ENCODE measurements at regions not wholly inside any gene's neighbourhood (a gene's known extent, or its start where the extent isn't known, plus 50 kb on each side); places are given as distances from the start of the nearest gene placed in this dataset.
A peak's percentile ranks its signal among the peaks of the same experiment; 100 is the strongest.

DNA sequence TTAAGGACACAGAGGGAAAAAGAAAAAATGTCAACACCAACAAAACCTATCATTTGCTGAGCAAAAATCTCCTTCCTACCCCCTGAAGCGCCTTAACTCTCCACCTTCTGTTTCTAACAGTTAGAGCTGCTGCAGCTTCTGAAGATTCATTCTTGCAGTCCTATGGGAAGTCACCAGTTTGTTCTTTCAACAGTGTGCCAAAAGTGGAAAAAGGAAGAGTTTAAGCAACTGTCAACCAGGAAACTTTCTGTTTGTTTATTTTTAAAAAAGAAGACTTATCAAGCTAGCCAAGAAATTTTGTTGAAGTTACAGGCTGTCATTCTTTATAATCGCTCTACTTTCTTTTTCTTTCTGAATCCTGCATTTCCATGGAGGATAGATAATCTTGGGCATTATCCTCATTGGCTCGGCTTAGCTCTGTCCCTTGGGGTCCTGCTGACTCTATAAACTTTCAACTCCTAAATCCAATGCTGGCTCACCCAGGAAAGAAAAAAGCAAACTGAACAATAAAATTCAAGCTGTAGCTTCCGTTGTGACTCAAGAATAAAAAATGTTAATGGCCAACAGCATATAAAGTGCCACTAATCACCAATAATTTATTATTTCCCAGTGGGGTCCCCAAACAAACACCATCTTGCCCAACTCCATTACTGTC is 172.8 kb upstream of the CITED2 start:
- Histone ChIP-seq H3K79me1 (replicated peaks; ENCODE audit: low read length, poor library complexity, severe bottlenecking) (no peaks in the 10 kb centered on the region), H3K27ac (ENCODE audit: low read length, poor library complexity, severe bottlenecking) (peak overlapping the region; percentile 26), H3K9me3 (ENCODE audit: control insufficient read depth, low read length) (no peaks in the 10 kb centered on the region), H3K27me3 (ENCODE audit: control insufficient read depth in 1 of 2, insufficient read depth in 1 of 2, low read length in 2 of 2) (no peaks in the 10 kb centered on the region), H2BK120ac (ENCODE audit: low read depth, low read length) (no peak overlapping the region), H4K8ac (ENCODE audit: low read length) (no peak overlapping the region), H3K23ac (ENCODE audit: low read length in 2 of 2) (no peak overlapping the region), H2BK5ac (ENCODE audit: low read depth, low read length, poor library complexity, severe bottlenecking) (no peak overlapping the region), H3K36me3 (ENCODE audit: control insufficient read depth in 1 of 2, insufficient read depth in 2 of 2, low read depth in 1 of 2, low read length in 2 of 2) (no peaks in the 10 kb centered on the region), H2AK5ac (ENCODE audit: low read length, severe bottlenecking) (no peak overlapping the region), H2BK15ac (ENCODE audit: low read depth, poor library complexity, severe bottlenecking) (no peak overlapping the region), H2AFZ (ENCODE audit: low read depth, low read length) (no peak overlapping the region), H3K18ac (ENCODE audit: low read depth in 1 of 2, low read length in 2 of 2) (peak overlapping the region in 1 of 2 experiments; percentile 54), H3K4me1 (ENCODE audit: control insufficient read depth, insufficient read depth, low read depth, low read length) (peaks cover 1% of the 10 kb centered on the region), H2BK12ac (ENCODE audit: low read length in 2 of 2) (no peak overlapping the region), H3K4me2 (ENCODE audit: low read length, poor library complexity, severe bottlenecking) (no peak overlapping the region), H4K91ac (ENCODE audit: low read length) (no peak overlapping the region), H3K9ac (ENCODE audit: low read length) (peak overlapping the region; percentile 73), H3K4ac (ENCODE audit: low read depth in 1 of 2, low read length in 2 of 2) (peak overlapping the region in 1 of 2 experiments; percentile 67), H3K14ac (ENCODE audit: low read length in 2 of 2) (no peak overlapping the region), H3K4me3 (ENCODE audit: insufficient read depth in 1 of 2, low read depth in 1 of 2, low read length in 2 of 2) (peak overlapping the region in 1 of 2 experiments; percentile 22)
- WGBS = 74% methylated on average over 4 of the region's 4 CpGs
- DNase-seq = peak; percentile 35

DNA sequence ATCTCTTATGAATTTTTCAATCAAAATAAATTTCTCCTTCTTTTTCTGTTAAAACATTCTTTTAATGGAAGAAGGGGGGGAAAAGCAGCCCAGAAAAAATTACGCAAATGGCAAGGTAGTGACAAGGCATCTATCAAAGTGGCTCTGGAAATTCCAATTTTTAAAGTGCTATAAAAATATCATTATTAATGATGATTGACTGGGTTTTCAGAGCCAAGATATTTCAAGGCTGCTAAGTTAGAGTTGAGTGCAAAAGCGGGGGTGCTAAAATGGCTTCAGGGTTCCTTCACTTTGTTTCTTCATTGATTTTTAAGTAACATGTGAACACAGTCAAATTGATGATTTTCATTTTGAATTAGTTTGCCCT is 171.6 kb upstream of the CITED2 start:
- no peaks in the 10 kb centered on the region for H3K27me3 ChIP-seq (ENCODE audit: control insufficient read depth in 1 of 2, insufficient read depth in 1 of 2, low read length in 2 of 2)
- H3K18ac ChIP-seq (ENCODE audit: low read depth in 1 of 2, low read length in 2 of 2) = no peak overlapping the region
- no peak overlapping the region for H2BK120ac ChIP-seq (ENCODE audit: low read depth, low read length)
- H3K79me1 ChIP-seq (replicated peaks; ENCODE audit: low read length, poor library complexity, severe bottlenecking) = no peaks in the 10 kb centered on the region
- H3K23ac ChIP-seq (ENCODE audit: low read length in 2 of 2) = no peak overlapping the region
- peak overlapping the region; percentile 73 for H3K9ac ChIP-seq (ENCODE audit: low read length)
- no peak overlapping the region for H4K91ac ChIP-seq (ENCODE audit: low read length)
- no peak overlapping the region for H3K4ac ChIP-seq (ENCODE audit: low read depth in 1 of 2, low read length in 2 of 2)
- H4K8ac ChIP-seq (ENCODE audit: low read length) = no peak overlapping the region
- no peak overlapping the region for H2BK12ac ChIP-seq (ENCODE audit: low read length in 2 of 2)
- H3K9me3 ChIP-seq (ENCODE audit: control insufficient read depth, low read length) = no peaks in the 10 kb centered on the region
- H2AK5ac ChIP-seq (ENCODE audit: low read length, severe bottlenecking) = no peak overlapping the region
- DNase-seq = no peak
- H3K4me2 ChIP-seq (ENCODE audit: low read length, poor library complexity, severe bottlenecking) = no peak overlapping the region
- no peak overlapping the region for H3K4me3 ChIP-seq (ENCODE audit: insufficient read depth in 1 of 2, low read depth in 1 of 2, low read length in 2 of 2)
- H2BK15ac ChIP-seq (ENCODE audit: low read depth, poor library complexity, severe bottlenecking) = no peak overlapping the region
- WGBS = 90% methylated on average over 2 of the region's 2 CpGs
- no peak overlapping the region for H3K14ac ChIP-seq (ENCODE audit: low read length in 2 of 2)
- peaks cover 1% of the 10 kb centered on the region for H3K4me1 ChIP-seq (ENCODE audit: control insufficient read depth, insufficient read depth, low read depth, low read length)
- no peaks in the 10 kb centered on the region for H3K36me3 ChIP-seq (ENCODE audit: control insufficient read depth in 1 of 2, insufficient read depth in 2 of 2, low read depth in 1 of 2, low read length in 2 of 2)
- no peak overlapping the region for H2AFZ ChIP-seq (ENCODE audit: low read depth, low read length)
- H3K27ac ChIP-seq (ENCODE audit: low read length, poor library complexity, severe bottlenecking) = no peak overlapping the region
- H2BK5ac ChIP-seq (ENCODE audit: low read depth, low read length, poor library complexity, severe bottlenecking) = no peak overlapping the region

DNA sequence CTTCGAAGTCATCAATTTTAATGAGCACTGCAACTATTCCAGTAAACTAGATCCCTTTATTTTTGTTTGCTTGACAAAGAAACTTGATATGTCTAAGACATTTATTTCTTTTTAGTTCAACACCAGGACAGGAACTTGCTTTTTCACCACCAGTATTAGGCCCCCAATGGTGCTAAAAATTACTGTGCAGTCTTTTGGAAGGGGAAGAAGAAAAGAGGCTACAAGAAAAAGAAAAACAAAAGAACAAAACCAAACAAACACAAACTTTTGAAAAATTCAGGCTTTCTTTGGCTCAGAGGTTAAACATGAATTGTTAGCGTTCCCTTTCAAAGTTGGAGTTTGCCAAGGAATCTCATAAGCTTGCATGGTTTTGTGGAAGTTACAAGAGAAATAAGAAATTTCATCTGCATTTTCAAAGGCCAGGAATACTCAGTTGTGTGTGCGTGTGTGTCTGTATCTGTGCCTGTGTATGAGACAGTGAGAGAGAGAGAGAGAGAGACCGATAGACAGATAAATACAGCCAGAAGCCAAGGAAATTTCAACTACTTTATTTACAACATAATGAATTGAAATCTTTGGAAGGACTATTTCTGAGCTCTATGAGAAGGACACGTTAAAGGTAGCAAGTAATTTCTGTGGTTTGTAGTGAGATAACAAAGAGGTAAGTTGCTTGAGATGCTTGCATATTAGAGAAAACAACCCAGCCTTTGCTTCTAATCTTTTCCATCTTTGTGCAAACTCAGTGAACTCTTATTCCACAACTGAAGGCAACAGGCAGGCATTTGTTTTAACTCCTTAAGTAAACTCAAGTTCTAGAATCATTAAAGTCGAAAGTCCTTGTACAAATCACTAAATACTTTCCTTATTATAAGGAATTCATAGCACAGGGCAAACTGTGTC is 171.0 kb upstream of the CITED2 start:
- H3K27me3 ChIP-seq (ENCODE audit: control insufficient read depth in 1 of 2, insufficient read depth in 1 of 2, low read length in 2 of 2) = no peaks in the 10 kb centered on the region
- H2BK15ac ChIP-seq (ENCODE audit: low read depth, poor library complexity, severe bottlenecking) = no peak overlapping the region
- no peak overlapping the region for H4K91ac ChIP-seq (ENCODE audit: low read length)
- no peaks in the 10 kb centered on the region for H3K36me3 ChIP-seq (ENCODE audit: control insufficient read depth in 1 of 2, insufficient read depth in 2 of 2, low read depth in 1 of 2, low read length in 2 of 2)
- no peak overlapping the region for H3K23ac ChIP-seq (ENCODE audit: low read length in 2 of 2)
- H3K9ac ChIP-seq (ENCODE audit: low read length) = peak overlapping the region; percentile 73
- H2AFZ ChIP-seq (ENCODE audit: low read depth, low read length) = no peak overlapping the region
- H4K8ac ChIP-seq (ENCODE audit: low read length) = no peak overlapping the region
- H3K4me1 ChIP-seq (ENCODE audit: control insufficient read depth, insufficient read depth, low read depth, low read length) = peaks cover 1% of the 10 kb centered on the region
- H2BK12ac ChIP-seq (ENCODE audit: low read length in 2 of 2) = no peak overlapping the region
- H3K14ac ChIP-seq (ENCODE audit: low read length in 2 of 2) = no peak overlapping the region
- H3K4me2 ChIP-seq (ENCODE audit: low read length, poor library complexity, severe bottlenecking) = no peak overlapping the region
- 81% methylated on average over 4 of the region's 6 CpGs for WGBS
- H2BK120ac ChIP-seq (ENCODE audit: low read depth, low read length) = no peak overlapping the region
- DNase-seq = no peak
- no peaks in the 10 kb centered on the region for H3K79me1 ChIP-seq (replicated peaks; ENCODE audit: low read length, poor library complexity, severe bottlenecking)
- H3K27ac ChIP-seq (ENCODE audit: low read length, poor library complexity, severe bottlenecking) = no peak overlapping the region
- no peak overlapping the region for H2AK5ac ChIP-seq (ENCODE audit: low read length, severe bottlenecking)
- H2BK5ac ChIP-seq (ENCODE audit: low read depth, low read length, poor library complexity, severe bottlenecking) = no peak overlapping the region
- no peaks in the 10 kb centered on the region for H3K9me3 ChIP-seq (ENCODE audit: control insufficient read depth, low read length)
- peak overlapping the region in 1 of 2 experiments; percentile 1 for H3K4me3 ChIP-seq (ENCODE audit: insufficient read depth in 1 of 2, low read depth in 1 of 2, low read length in 2 of 2)
- peak overlapping the region in 1 of 2 experiments; percentile 58 for H3K18ac ChIP-seq (ENCODE audit: low read depth in 1 of 2, low read length in 2 of 2)
- H3K4ac ChIP-seq (ENCODE audit: low read depth in 1 of 2, low read length in 2 of 2) = no peak overlapping the region

GRCh38 chr6:139544701-139545057 is 170.2 kb upstream of the CITED2 start:
- no peak overlapping the region for H3K4me2 ChIP-seq (ENCODE audit: low read length, poor library complexity, severe bottlenecking)
- no peak overlapping the region for H3K14ac ChIP-seq (ENCODE audit: low read length in 2 of 2)
- H4K91ac ChIP-seq (ENCODE audit: low read length) = no peak overlapping the region
- no peaks in the 10 kb centered on the region for H3K79me1 ChIP-seq (replicated peaks; ENCODE audit: low read length, poor library complexity, severe bottlenecking)
- no peak overlapping the region for H3K4ac ChIP-seq (ENCODE audit: low read depth in 1 of 2, low read length in 2 of 2)
- H3K4me1 ChIP-seq (ENCODE audit: control insufficient read depth, insufficient read depth, low read depth, low read length) = peaks cover 4% of the 10 kb centered on the region
- WGBS = 100% methylated on average over 2 of the region's 2 CpGs
- peak overlapping the region; percentile 73 for H3K9ac ChIP-seq (ENCODE audit: low read length)
- H3K18ac ChIP-seq (ENCODE audit: low read depth in 1 of 2, low read length in 2 of 2) = no peak overlapping the region
- no peak overlapping the region for H3K4me3 ChIP-seq (ENCODE audit: insufficient read depth in 1 of 2, low read depth in 1 of 2, low read length in 2 of 2)
- no peaks in the 10 kb centered on the region for H3K36me3 ChIP-seq (ENCODE audit: control insufficient read depth in 1 of 2, insufficient read depth in 2 of 2, low read depth in 1 of 2, low read length in 2 of 2)
- H2BK5ac ChIP-seq (ENCODE audit: low read depth, low read length, poor library complexity, severe bottlenecking) = no peak overlapping the region
- H2AFZ ChIP-seq (ENCODE audit: low read depth, low read length) = no peak overlapping the region
- H2BK12ac ChIP-seq (ENCODE audit: low read length in 2 of 2) = peak overlapping the region in 1 of 2 experiments; percentile 17
- H3K27me3 ChIP-seq (ENCODE audit: control insufficient read depth in 1 of 2, insufficient read depth in 1 of 2, low read length in 2 of 2) = no peaks in the 10 kb centered on the region
- no peak overlapping the region for H2BK120ac ChIP-seq (ENCODE audit: low read depth, low read length)
- H3K9me3 ChIP-seq (ENCODE audit: control insufficient read depth, low read length) = no peaks in the 10 kb centered on the region
- no peak for DNase-seq
- no peak overlapping the region for H2AK5ac ChIP-seq (ENCODE audit: low read length, severe bottlenecking)
- H3K23ac ChIP-seq (ENCODE audit: low read length in 2 of 2) = no peak overlapping the region
- H3K27ac ChIP-seq (ENCODE audit: low read length, poor library complexity, severe bottlenecking) = no peak overlapping the region
- no peak overlapping the region for H2BK15ac ChIP-seq (ENCODE audit: low read depth, poor library complexity, severe bottlenecking)
- H4K8ac ChIP-seq (ENCODE audit: low read length) = no peak overlapping the region
